Activated CD4-positive, alpha-beta T cell treated with anti-CD3 and anti-CD28 coated beads, Interleukin-2, amount 10 ng/mL, durations not matched to agents 24 days and 14 days (primary cell): ENCODE measurements at regions not wholly inside any gene's neighbourhood (a gene's known extent, or its start where the extent isn't known, plus 50 kb on each side); places are given as distances from the start of the nearest gene placed in this dataset.

Experiments
- DNase-seq: peaks from one replicate; pipeline ENCODE4 v3.0.0; 2022
- H3K27ac Mint-ChIP-seq: one replicate; pipeline ENCODE4 v1.8.0; 2022; ENCODE audit warnings: mild to moderate bottlenecking, mixed read lengths
- H3K27me3 Mint-ChIP-seq: one replicate; pipeline ENCODE4 v1.8.0; 2022; ENCODE audit warnings: mixed read lengths
- H3K36me3 Mint-ChIP-seq: one replicate; pipeline ENCODE4 v1.8.0; 2022; ENCODE audit warnings: low read depth, mild to moderate bottlenecking, mixed read lengths
- H3K4me1 Mint-ChIP-seq: one replicate; pipeline ENCODE4 v1.8.0; 2021; ENCODE audit warnings: mixed read lengths
- H3K4me3 Mint-ChIP-seq: one replicate; pipeline ENCODE4 v1.8.0; 2022; ENCODE audit warnings: mild to moderate bottlenecking, moderate library complexity, mixed read lengths
- H3K9me3 Mint-ChIP-seq: one replicate; pipeline ENCODE4 v1.8.0; 2021; ENCODE audit warnings: mixed read lengths
- intact Hi-C: fragments of 100-400 bp; cut with micrococcal nuclease; formaldehyde crosslinking; loops from one replicate; pipeline ENCODE4 v1.15.1; 2023

GRCh38 chr1:96020378-96020777 is 701.2 kb upstream of the PTBP2 start:
- Mint-ChIP-seq H3K4me1 (no peaks in the 10 kb centered on the region), H3K9me3 (no peaks in the 10 kb centered on the region), H3K27ac (no peak overlapping the region), H3K36me3 (no peaks in the 10 kb centered on the region), H3K27me3 (no peaks in the 10 kb centered on the region), H3K4me3 (no peak overlapping the region)
- intact Hi-C loops, result no loop called here
- no peak for DNase-seq

DNA sequence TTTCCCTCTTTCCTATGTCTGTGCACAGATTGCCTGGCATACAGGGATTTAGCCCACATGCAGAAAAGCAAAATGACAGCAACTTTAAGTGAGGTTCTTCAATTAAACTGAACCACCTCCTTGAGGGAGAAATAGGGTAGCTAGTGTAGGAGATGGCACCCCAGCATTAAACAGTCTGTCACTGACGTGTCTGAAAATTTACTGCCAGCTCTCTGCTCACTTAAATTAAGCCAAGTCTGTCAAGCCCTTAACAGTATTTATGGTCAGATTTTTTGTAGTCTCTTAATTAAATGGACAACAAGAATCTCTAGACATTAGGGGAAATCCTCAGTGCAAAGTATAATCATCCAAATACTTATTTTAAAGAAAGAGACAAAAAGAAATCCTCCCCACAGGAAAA is 696.5 kb upstream of the PTBP2 start:
- Mint-ChIP-seq H3K4me3 (no peak overlapping the region), H3K4me1 (no peaks in the 10 kb centered on the region), H3K9me3 (no peaks in the 10 kb centered on the region), H3K36me3 (no peaks in the 10 kb centered on the region), H3K27me3 (no peaks in the 10 kb centered on the region), H3K27ac (no peak overlapping the region)
- intact Hi-C loops, result no loop called here
- no peak for DNase-seq

GRCh38 chr1:96028071-96028470 is 693.5 kb upstream of the PTBP2 start:
- no peaks in the 10 kb centered on the region for H3K27me3 Mint-ChIP-seq
- no peaks in the 10 kb centered on the region for H3K4me1 Mint-ChIP-seq
- intact Hi-C loops, result no loop called here
- no peaks in the 10 kb centered on the region for H3K9me3 Mint-ChIP-seq
- no peak for DNase-seq
- no peaks in the 10 kb centered on the region for H3K36me3 Mint-ChIP-seq
- H3K27ac Mint-ChIP-seq, result no peak overlapping the region
- no peak overlapping the region for H3K4me3 Mint-ChIP-seq

GRCh38 chr1:96030312-96030711 is 691.3 kb upstream of the PTBP2 start:
- Mint-ChIP-seq H3K27me3 (no peaks in the 10 kb centered on the region), H3K4me3 (no peak overlapping the region), H3K4me1 (no peaks in the 10 kb centered on the region), H3K9me3 (no peaks in the 10 kb centered on the region), H3K36me3 (no peaks in the 10 kb centered on the region), H3K27ac (no peak overlapping the region)
- intact Hi-C loops, result no loop called here
- no peak for DNase-seq

DNA sequence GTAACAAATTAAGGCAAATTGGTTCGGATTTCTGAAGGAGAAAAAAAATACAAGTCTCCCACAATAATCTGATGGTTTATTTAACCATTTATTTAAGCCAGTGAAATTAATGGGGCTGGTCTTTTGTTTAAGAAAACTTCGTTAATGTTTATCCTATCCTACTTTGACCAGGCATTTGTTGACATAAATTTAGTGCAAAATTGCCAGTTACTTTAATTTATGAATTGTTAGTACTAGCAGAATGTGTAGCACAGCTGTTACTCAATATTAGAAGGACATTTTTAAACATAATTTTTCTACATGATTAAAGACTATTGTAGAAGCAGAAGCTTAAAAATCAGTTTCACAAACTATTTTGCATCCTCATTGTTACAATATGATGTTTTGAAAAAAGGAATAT is 687.6 kb upstream of the PTBP2 start:
- intact Hi-C loops, result no loop called here
- H3K9me3 Mint-ChIP-seq, result no peaks in the 10 kb centered on the region
- no peaks in the 10 kb centered on the region for H3K27me3 Mint-ChIP-seq
- H3K4me1 Mint-ChIP-seq, result no peaks in the 10 kb centered on the region
- H3K4me3 Mint-ChIP-seq, result no peak overlapping the region
- DNase-seq, result no peak
- no peaks in the 10 kb centered on the region for H3K36me3 Mint-ChIP-seq
- H3K27ac Mint-ChIP-seq, result no peak overlapping the region

GRCh38 chr1:96036763-96037162 is 684.8 kb upstream of the PTBP2 start:
- H3K9me3 Mint-ChIP-seq, result no peaks in the 10 kb centered on the region
- intact Hi-C loops, result no loop called here
- H3K4me1 Mint-ChIP-seq, result no peaks in the 10 kb centered on the region
- no peak overlapping the region for H3K27ac Mint-ChIP-seq
- no peaks in the 10 kb centered on the region for H3K36me3 Mint-ChIP-seq
- H3K27me3 Mint-ChIP-seq, result no peaks in the 10 kb centered on the region
- H3K4me3 Mint-ChIP-seq, result no peak overlapping the region
- no peak for DNase-seq

GRCh38 chr1:96038636-96039035 is 682.9 kb upstream of the PTBP2 start:
- H3K9me3 Mint-ChIP-seq, result no peaks in the 10 kb centered on the region
- intact Hi-C loops, result no loop called here
- DNase-seq, result no peak
- H3K4me3 Mint-ChIP-seq, result no peak overlapping the region
- H3K27ac Mint-ChIP-seq, result no peak overlapping the region
- H3K27me3 Mint-ChIP-seq, result no peaks in the 10 kb centered on the region
- no peaks in the 10 kb centered on the region for H3K4me1 Mint-ChIP-seq
- no peaks in the 10 kb centered on the region for H3K36me3 Mint-ChIP-seq

- Mint-ChIP-seq H3K27me3 (no peaks in the 10 kb centered on the region), H3K36me3 (no peaks in the 10 kb centered on the region), H3K4me1 (no peaks in the 10 kb centered on the region), H3K9me3 (no peaks in the 10 kb centered on the region), H3K4me3 (no peak overlapping the region), H3K27ac (no peak overlapping the region)
- DNase-seq, result no peak
- intact Hi-C loops, result no loop called here
Measured at GRCh38 chr1:96039910-96040309, 681.7 kb upstream of the PTBP2 start.

DNA sequence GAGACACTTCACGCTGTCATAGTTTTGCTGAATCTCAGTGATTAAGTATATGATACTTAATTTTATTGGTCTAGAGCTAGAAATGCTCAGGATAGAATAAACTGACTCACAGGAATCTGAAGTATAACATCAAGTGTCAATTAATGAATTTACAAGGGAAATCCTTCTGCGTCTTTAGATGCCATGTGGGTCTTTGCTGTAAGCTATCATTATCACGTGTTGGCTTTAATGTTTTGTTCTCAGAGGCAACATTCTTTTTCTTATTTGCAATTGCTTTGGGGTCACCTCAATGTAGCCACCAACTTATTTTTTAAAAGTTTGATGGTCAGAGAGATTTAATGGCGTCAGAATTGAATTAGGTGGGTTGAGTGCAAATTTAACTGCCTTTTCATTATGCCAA is 680.1 kb upstream of the PTBP2 start:
- no peaks in the 10 kb centered on the region for H3K27me3 Mint-ChIP-seq
- no peaks in the 10 kb centered on the region for H3K36me3 Mint-ChIP-seq
- no peak overlapping the region for H3K27ac Mint-ChIP-seq
- DNase-seq, result no peak
- no peaks in the 10 kb centered on the region for H3K9me3 Mint-ChIP-seq
- no peak overlapping the region for H3K4me3 Mint-ChIP-seq
- H3K4me1 Mint-ChIP-seq, result no peaks in the 10 kb centered on the region
- intact Hi-C loops, result no loop called here

GRCh38 chr1:96048572-96049212 is 672.9 kb upstream of the PTBP2 start:
- H3K4me1 Mint-ChIP-seq, result no peaks in the 10 kb centered on the region
- DNase-seq, result no peak
- no peaks in the 10 kb centered on the region for H3K9me3 Mint-ChIP-seq
- H3K27ac Mint-ChIP-seq, result no peak overlapping the region
- H3K27me3 Mint-ChIP-seq, result no peaks in the 10 kb centered on the region
- H3K36me3 Mint-ChIP-seq, result no peaks in the 10 kb centered on the region
- intact Hi-C loops, result no loop called here
- no peak overlapping the region for H3K4me3 Mint-ChIP-seq

DNA sequence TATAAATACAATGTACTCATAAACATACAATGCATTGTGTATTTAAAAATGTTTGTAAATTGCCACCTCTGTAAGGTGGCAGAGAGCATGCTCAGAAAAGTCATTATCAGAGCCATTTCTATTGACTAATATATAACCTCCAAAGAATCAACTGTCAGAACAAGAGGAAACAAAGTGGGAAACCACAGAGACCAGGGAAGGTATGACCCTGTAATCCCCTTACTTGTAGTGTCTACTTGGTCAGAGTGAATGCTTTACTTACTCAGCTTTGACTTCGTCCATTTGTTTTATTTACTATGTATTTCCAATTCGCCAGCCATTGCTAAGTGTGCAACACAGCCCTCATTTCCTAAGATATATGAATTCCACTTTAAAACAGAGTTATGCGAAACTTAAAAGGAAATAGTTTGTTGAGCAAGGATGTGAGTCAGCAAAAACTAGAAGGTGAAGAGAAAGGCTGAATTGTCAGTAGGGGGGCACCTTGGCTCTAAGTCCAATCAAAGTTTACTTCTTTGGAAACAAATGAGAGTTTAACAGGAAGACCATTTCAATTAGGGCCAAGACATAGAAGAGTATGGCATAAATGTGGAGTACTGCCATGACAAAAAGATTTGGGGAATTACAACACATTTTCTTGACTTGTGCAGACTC is 671.7 kb upstream of the PTBP2 start:
- intact Hi-C loops, result no loop called here
- Mint-ChIP-seq H3K9me3 (peaks cover 3% of the 10 kb centered on the region), H3K27me3 (no peaks in the 10 kb centered on the region), H3K4me1 (no peaks in the 10 kb centered on the region), H3K4me3 (no peak overlapping the region), H3K36me3 (no peaks in the 10 kb centered on the region), H3K27ac (no peak overlapping the region)
- DNase-seq, result no peak

GRCh38 chr1:96059276-96059675 is 662.3 kb upstream of the PTBP2 start:
- Mint-ChIP-seq H3K27me3 (no peaks in the 10 kb centered on the region), H3K4me1 (no peaks in the 10 kb centered on the region), H3K36me3 (no peaks in the 10 kb centered on the region), H3K4me3 (no peak overlapping the region), H3K27ac (no peak overlapping the region), H3K9me3 (peaks cover 4% of the 10 kb centered on the region)
- DNase-seq, result no peak
- intact Hi-C loops, result no loop called here

GRCh38 chr1:96059736-96060135 is 661.8 kb upstream of the PTBP2 start:
- H3K27ac Mint-ChIP-seq, result no peak overlapping the region
- DNase-seq, result no peak
- no peak overlapping the region for H3K4me3 Mint-ChIP-seq
- intact Hi-C loops, result no loop called here
- H3K9me3 Mint-ChIP-seq, result peaks cover 2% of the 10 kb centered on the region
- no peaks in the 10 kb centered on the region for H3K27me3 Mint-ChIP-seq
- H3K4me1 Mint-ChIP-seq, result no peaks in the 10 kb centered on the region
- H3K36me3 Mint-ChIP-seq, result no peaks in the 10 kb centered on the region

- Mint-ChIP-seq H3K27me3 (no peaks in the 10 kb centered on the region), H3K4me1 (no peaks in the 10 kb centered on the region), H3K9me3 (no peaks in the 10 kb centered on the region), H3K4me3 (no peak overlapping the region), H3K36me3 (no peaks in the 10 kb centered on the region), H3K27ac (no peak overlapping the region)
- intact Hi-C loops, result no loop called here
- no peak for DNase-seq
Measured at GRCh38 chr1:96060621-96061020, 661.0 kb upstream of the PTBP2 start.

DNA sequence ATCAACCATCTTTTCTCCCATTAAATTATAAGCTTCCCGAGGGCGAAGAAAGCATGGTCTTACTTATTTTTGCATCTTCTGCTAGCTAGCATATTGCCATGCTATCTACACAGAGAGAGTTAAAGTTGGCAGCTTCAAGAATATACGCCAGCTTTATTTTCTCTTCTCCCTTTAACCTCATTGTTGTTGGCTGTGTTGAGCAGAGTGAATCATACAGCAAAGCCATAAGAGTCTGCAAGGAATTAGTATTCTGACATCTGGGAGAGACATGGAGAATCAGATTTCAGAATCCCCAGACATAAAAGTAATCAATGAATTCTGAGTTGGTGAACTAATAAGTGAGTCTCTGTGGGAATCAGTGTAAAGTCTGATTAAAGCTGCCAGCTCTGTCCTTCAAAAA is 649.6 kb upstream of the PTBP2 start:
- intact Hi-C loops, result no loop called here
- H3K4me1 Mint-ChIP-seq, result no peaks in the 10 kb centered on the region
- H3K36me3 Mint-ChIP-seq, result no peaks in the 10 kb centered on the region
- DNase-seq, result no peak
- H3K27me3 Mint-ChIP-seq, result no peaks in the 10 kb centered on the region
- H3K9me3 Mint-ChIP-seq, result no peaks in the 10 kb centered on the region
- H3K4me3 Mint-ChIP-seq, result no peak overlapping the region
- no peak overlapping the region for H3K27ac Mint-ChIP-seq
